ENCODE measurements at regions not wholly inside any gene's neighbourhood (a gene's known extent, or its start where the extent isn't known, plus 50 kb on each side); places are given as distances from the start of the nearest gene placed in this dataset.

DNA sequence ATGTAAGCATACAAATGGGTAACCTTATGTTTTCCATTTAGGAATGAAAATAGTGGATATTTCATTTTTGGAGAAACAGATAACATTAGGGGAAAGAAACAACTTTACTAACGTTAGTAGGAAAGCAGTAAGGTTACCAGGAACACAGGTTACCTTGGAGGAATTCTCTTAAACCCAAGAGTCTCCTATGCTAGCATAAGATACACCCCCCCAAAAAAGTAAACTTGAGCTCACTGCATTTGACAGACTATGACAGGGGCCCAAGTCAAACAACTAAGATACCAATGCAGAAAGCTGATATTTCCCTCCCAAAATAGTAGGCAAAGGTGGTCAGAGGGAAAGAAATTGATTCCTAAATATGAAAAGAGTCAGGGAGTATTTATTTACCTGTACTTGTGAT is 656.9 kb downstream of the DSC3 start:
- TF ChIP-seq, protein P1, sequence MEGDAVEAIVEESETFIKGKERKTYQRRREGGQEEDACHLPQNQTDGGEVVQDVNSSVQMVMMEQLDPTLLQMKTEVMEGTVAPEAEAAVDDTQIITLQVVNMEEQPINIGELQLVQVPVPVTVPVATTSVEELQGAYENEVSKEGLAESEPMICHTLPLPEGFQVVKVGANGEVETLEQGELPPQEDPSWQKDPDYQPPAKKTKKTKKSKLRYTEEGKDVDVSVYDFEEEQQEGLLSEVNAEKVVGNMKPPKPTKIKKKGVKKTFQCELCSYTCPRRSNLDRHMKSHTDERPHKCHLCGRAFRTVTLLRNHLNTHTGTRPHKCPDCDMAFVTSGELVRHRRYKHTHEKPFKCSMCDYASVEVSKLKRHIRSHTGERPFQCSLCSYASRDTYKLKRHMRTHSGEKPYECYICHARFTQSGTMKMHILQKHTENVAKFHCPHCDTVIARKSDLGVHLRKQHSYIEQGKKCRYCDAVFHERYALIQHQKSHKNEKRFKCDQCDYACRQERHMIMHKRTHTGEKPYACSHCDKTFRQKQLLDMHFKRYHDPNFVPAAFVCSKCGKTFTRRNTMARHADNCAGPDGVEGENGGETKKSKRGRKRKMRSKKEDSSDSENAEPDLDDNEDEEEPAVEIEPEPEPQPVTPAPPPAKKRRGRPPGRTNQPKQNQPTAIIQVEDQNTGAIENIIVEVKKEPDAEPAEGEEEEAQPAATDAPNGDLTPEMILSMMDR (IDR thresholded peaks at IDR 0.05; ENCODE audit: insufficient read depth, low read depth, low read length, missing control alignments): no peak
- no peak overlapping the region for H3K4me3 ChIP-seq (ENCODE audit: low read length)
- DNase-seq (ENCODE audit: low read depth): no peak

DNA sequence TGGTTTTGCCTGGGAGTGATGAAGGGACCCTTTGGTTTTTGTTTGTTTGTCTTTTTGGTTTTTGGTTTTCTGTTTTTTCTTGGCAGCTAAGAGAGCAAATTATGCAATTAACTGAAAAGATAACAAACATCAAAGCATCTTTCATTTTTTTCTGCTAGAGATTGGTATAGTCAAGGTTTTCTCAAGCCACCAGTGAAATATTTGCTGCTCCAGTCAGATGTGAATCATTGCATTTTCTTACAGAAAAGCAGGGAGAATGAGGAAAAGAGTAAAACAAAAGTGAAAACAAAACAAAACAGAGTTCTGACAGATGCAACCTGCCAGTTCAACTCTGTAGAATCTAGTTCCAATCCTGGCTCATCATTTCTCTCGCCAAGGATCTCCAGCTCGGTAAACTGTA is 660.7 kb downstream of the DSC3 start:
- DNase-seq (ENCODE audit: low read depth): no peak
- TF ChIP-seq, protein P1 (IDR thresholded peaks at IDR 0.05; ENCODE audit: insufficient read depth, low read depth, low read length, missing control alignments): no peak
- H3K4me3 ChIP-seq (ENCODE audit: low read length): no peak overlapping the region

DNA sequence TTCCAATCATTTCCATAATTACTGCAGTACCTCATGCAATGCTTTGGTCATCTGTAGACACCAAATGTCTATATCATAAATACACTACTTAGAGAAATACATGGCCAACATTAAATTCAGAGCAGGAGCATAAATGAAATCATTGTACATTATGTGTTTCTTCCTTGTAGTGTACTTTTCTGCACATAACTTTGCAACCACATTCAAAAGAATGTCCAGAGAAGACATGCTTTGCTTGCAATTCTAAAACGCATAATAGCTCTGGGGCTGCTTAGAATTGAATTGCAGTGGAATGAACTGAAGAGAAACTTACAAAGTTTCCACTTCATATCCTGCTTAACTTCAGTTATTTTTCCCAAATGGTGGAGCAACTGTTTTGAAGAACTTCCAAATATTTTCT is 664.4 kb downstream of the DSC3 start:
- no peak for DNase-seq (ENCODE audit: low read depth)
- TF ChIP-seq, protein P1 (IDR thresholded peaks at IDR 0.05; ENCODE audit: insufficient read depth, low read depth, low read length, missing control alignments): no peak
- H3K4me3 ChIP-seq (ENCODE audit: low read length): no peak overlapping the region

DNA sequence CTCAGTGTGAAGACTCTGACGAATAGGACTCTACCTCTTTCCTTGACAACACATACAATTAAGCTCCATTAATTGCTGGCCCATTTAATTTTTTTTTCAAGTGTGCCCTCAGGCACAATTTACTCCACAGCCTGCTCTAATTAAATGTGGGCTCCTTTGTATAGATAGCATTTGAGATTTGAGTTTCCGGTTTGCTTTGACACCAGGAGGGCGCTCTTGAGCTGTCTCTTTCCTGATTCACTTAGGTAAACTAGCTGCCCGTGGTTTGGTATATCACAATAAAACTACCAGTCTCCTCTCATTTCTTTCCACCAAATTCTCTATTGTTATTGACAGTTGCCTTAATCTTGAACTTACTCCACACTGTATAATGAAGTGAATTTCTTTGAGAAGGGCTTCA is 666.0 kb downstream of the DSC3 start:
- TF ChIP-seq, protein P1 (IDR thresholded peaks at IDR 0.05; ENCODE audit: insufficient read depth, low read depth, low read length, missing control alignments): peak; percentile 46
- no peak overlapping the region for H3K4me3 ChIP-seq (ENCODE audit: low read length)
- DNase-seq (ENCODE audit: low read depth): peak; percentile 44

DNA sequence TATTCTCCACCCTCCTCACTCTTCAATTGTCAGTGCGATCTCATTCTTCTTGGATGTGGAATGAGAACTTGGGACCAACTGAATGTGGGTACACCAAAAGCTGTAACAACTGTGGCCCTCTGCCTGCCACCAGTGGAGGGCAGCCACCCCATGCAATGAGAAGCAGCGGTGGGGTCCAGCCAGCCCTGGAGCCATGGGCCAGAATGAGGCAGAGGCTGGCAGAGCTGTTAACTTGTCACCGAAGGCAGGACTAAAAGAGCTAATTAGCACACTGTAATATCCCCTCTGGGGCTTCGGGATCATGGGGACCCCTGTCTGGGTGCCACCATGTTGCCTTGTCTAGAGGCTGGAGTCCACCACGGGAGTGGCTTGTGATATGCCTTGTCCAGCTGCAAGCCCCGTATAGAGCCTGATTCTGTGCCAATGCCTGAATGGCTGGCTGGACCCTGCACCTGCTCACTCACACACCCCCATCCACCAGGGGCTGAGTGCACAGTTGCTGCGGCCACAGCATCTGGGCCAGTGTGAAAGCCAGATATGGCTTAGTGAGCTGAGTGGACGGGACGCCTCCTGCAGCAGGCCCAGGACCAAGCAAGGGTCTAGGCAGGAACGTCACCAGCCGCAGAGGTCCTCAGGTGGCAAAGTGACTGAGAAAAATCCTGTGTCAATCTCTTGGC is 680.5 kb downstream of the DSC3 start:
- no peak overlapping the region for H3K4me3 ChIP-seq (ENCODE audit: low read length)
- TF ChIP-seq, protein P1 (IDR thresholded peaks at IDR 0.05; ENCODE audit: insufficient read depth, low read depth, low read length, missing control alignments): no peak
- DNase-seq (ENCODE audit: low read depth): no peak

DNA sequence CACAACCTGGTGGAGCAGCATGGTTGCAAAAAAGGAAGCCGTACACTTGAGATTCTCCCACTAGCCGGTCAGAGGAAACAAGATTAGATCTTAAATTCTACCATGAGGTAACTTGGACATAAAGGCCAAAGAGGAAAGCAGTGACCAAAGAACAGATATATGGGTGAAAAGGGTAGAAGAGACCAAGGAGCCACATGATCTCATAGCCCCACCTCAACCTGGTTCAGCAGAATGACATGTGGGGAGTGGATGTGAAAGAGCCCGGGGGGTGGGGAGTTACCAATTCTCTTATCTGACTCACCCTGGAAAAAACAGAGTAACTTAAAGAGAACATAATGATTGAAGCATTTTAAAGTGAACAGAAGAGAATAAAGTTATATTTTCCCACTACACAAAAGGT is 683.0 kb downstream of the DSC3 start:
- TF ChIP-seq, protein P1 (IDR thresholded peaks at IDR 0.05; ENCODE audit: insufficient read depth, low read depth, low read length, missing control alignments): no peak
- H3K4me3 ChIP-seq (ENCODE audit: low read length): no peak overlapping the region

DNA sequence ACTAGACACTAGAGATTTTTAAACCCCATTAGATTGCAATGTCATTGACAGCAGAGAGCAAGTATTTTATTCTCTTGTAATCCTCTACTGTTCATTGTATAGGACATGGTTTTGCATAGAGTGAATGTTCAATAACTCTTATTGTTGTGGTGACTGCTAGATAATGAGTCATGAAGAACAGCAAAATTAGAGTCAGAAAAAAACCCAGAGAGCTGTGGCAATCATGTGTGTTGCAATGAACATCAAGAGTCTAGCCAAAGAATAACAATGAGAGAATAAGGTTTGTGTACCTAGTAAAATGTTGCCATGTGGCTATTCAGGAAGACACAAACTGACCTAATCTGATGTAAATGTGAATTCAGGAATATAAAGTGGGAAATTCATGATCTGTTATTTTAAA is 684.0 kb downstream of the DSC3 start:
- DNase-seq (ENCODE audit: low read depth): peak; percentile 92
- TF ChIP-seq, protein P1 (IDR thresholded peaks at IDR 0.05; ENCODE audit: insufficient read depth, low read depth, low read length, missing control alignments): no peak

More for the DNA sequence above, 683.0 kb downstream of the DSC3 start:
- DNase-seq (ENCODE audit: low read depth): peak; percentile 90

More for the DNA sequence above, 684.0 kb downstream of the DSC3 start:
- no peak overlapping the region for H3K4me3 ChIP-seq (ENCODE audit: low read length)
